GM12878 (cell line): ENCODE measurements at regions not wholly inside any gene's neighbourhood (a gene's known extent, or its start where the extent isn't known, plus 50 kb on each side); places are given as distances from the start of the nearest gene placed in this dataset.
"Not testable (repeated sequence)": the region's sequence is repeated elsewhere in the genome, so short reads cannot be mapped to it uniquely, and the experiment has no call there.

Source experiments
- ATAC-seq: fragments of 200-7000 bp; cut with Tn5 transposase; 3 replicates; pipeline ENCODE4 v1.9.1; 2020; ENCODE audit warnings: mild to moderate bottlenecking, moderate library complexity
- BruUV-seq: library from RNA; stranded (reverse); fragments of 400-500 nt; replicated peaks from 2 replicates; lab custom pipeline; 2021; lab: Mats Ljungman, UMichigan
- CTCF ChIA-PET: fragments of 300-600 bp; sonication (Branson Sonifier 250); formaldehyde crosslinking; extraction: SDS; loops from one replicate; lab custom pipeline; 2021; ENCODE audit warnings: inconsistent platforms; lab: Yijun Ruan, JAX
- POLR2A ChIA-PET: fragments of 350-600 bp; formaldehyde crosslinking; extraction: SDS; loops from one replicate; lab custom pipeline; 2021; ENCODE audit warnings: inconsistent platforms; lab: Charles Lee
- RAD21 ChIA-PET: fragments of 300-600 bp; sonication (Branson Sonifier 250); formaldehyde crosslinking; loops from one replicate; lab custom pipeline; 2023; ENCODE audit warnings: antibody characterized with exemption; ENCODE audit not compliant: unreplicated experiment; lab: Charles Lee
- SMC1A ChIA-PET: fragments of 300-600 bp; sonication (Branson Sonifier 250); formaldehyde crosslinking; loops from one replicate; lab custom pipeline; 2023; ENCODE audit not compliant: unreplicated experiment, uncharacterized antibody; lab: Charles Lee
- DNase-seq: peaks from one replicate; pipeline ENCODE4 v3.0.0-alpha.2; 2011; ENCODE audit warnings: low read depth, low spot score
- FAIRE-seq: peaks from 3 replicates; lab custom pipeline; 2011; peaks lifted over from hg19 to GRCh38; lab: Jason Lieb, UNC
- H2AFZ ChIP-seq: 2 replicates; pipeline ENCODE4 v1.6.0; 2011; ENCODE audit warnings: low read depth, low read length, control low read depth; ENCODE audit not compliant: control insufficient read depth
- H3K27ac ChIP-seq: 2 replicates; pipeline ENCODE4 v1.5.1; 2011; ENCODE audit warnings: control low read depth; ENCODE audit not compliant: control insufficient read depth, insufficient read depth
- H3K27me3 ChIP-seq, 2 experiments: replicated peaks in 1 of 2; 2 replicates each; pipeline versions ENCODE4 v1.6.0 to v1.6.1; 2011; ENCODE audit warnings: low read length in 1 of 2; ENCODE audit not compliant: control insufficient read depth in 2 of 2, insufficient read depth in 2 of 2
- H3K36me3 ChIP-seq, 2 experiments: 2 replicates each; pipeline ENCODE4 v1.5.1; 2011; ENCODE audit warnings: low read length in 1 of 2; ENCODE audit not compliant: control insufficient read depth in 2 of 2, insufficient read depth in 2 of 2
- H3K4me1 ChIP-seq: 2 replicates; pipeline ENCODE4 v1.6.1; 2011; ENCODE audit warnings: mild to moderate bottlenecking, low read length, moderate library complexity, mixed read lengths; ENCODE audit not compliant: control insufficient read depth, insufficient read depth
- H3K4me2 ChIP-seq: 2 replicates; pipeline ENCODE4 v1.6.0; 2011; ENCODE audit warnings: control low read depth; ENCODE audit not compliant: control insufficient read depth, insufficient read depth
- H3K4me3 ChIP-seq: fragments of 200-600 bp; sonication (generic); 2 replicates; pipeline ENCODE4 v1.5.1; 2016
- H3K79me2 ChIP-seq: 2 replicates; pipeline ENCODE4 v1.6.0; 2011; ENCODE audit warnings: low read length; ENCODE audit not compliant: control insufficient read depth, insufficient read depth
- H3K9ac ChIP-seq: 2 replicates; pipeline ENCODE4 v1.8.0; 2011; ENCODE audit warnings: low read length, control low read depth, mixed read lengths; ENCODE audit not compliant: control insufficient read depth, insufficient read depth
- H3K9me3 ChIP-seq: replicated peaks from 3 replicates; pipeline ENCODE4 v1.5.1; 2011; ENCODE audit warnings: mild to moderate bottlenecking, low read length; ENCODE audit not compliant: control insufficient read depth, insufficient read depth
- H4K20me1 ChIP-seq: 2 replicates; pipeline ENCODE4 v1.6.0; 2011; ENCODE audit not compliant: control insufficient read depth, insufficient read depth
- SUZ12 ChIP-seq: fragments of 200-600 bp; sonication (generic); IDR thresholded peaks from one replicate; pipeline ENCODE4 v1.6.1; 2018; ENCODE audit warnings: antibody characterized with exemption, mild to moderate bottlenecking; ENCODE audit not compliant: unreplicated experiment
- ZNF687 ChIP-seq: fragments of 450-650 bp; IDR thresholded peaks from 2 replicates; pipeline ENCODE4 v1.6.1; 2017; ENCODE audit warnings: mild to moderate bottlenecking, moderate library complexity
- WGBS: methylation state at CpG from one replicate; pipeline ENCODE4 v1.1.6; 2016; ENCODE audit warnings: low lambda C conversion rate; ENCODE audit not compliant: insufficient replicate concordance, insufficient coverage; ENCODE audit errors: missing lambda C conversion rate; 5-methylcytosine and 5-hydroxymethylcytosine counted together
- in situ Hi-C: fragments of 300-500 bp; cut with MboI; formaldehyde crosslinking; loops from 9 replicates; pipeline ENCODE4 v1.14.3; 2018; ENCODE audit warnings: mixed read lengths
- intact Hi-C: fragments of 100-400 bp; cut with micrococcal nuclease; formaldehyde crosslinking; loops from one replicate; pipeline ENCODE4 v1.14.2; 2022; ENCODE audit not compliant: unreplicated experiment

DNA sequence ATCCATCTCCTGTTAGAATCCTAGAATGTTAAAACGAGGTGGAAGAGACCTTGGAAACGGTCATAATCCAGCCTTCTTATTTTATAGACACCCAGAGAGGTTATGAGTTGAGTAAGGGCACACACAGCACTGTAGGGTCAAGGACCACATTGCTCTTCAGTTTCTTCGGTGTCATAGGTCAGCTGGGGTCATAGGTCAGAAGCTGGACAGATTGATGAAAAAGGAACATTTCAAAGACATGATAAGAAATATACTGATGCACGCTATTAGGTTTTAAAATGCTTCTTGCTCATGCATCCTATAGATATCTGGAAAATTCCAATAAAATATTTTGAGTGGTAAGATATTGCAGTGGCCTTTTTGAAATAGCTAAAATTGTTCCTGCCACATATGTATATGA lies 60.0 kb upstream of the BMS1 start:
- ChIA-PET SMC1A (no interaction called here), CTCF (interaction anchor here (1.4 kb wide), 1 partner anchor 22 kb away, joined by 3 read pairs; no protein-coding TSS in a partner anchor), POLR2A (no interaction called here), RAD21 (no interaction called here)
- no peak overlapping the region for H3K4me2 ChIP-seq
- no peaks in the 10 kb centered on the region for H3K27me3 ChIP-seq
- H2AFZ ChIP-seq: no peak overlapping the region
- no peaks in the 10 kb centered on the region for H3K9me3 ChIP-seq
- no peak overlapping the region for H3K4me3 ChIP-seq
- no peak for TF ChIP-seq SUZ12
- no peak for TF ChIP-seq ZNF687
- H3K36me3 ChIP-seq: no peaks in the 10 kb centered on the region
- DNase-seq (no peak), FAIRE-seq (no peak), ATAC-seq (no peak)
- in situ Hi-C loops (no loop called here), intact Hi-C loops (no loop called here)
- WGBS: 7% methylated on average over 4 of the region's 4 CpGs
- no peaks in the 10 kb centered on the region for H4K20me1 ChIP-seq
- no peaks in the 10 kb centered on the region for H3K79me2 ChIP-seq
- no peak overlapping the region for H3K9ac ChIP-seq
- H3K4me1 ChIP-seq: no peaks in the 10 kb centered on the region
- BruUV-seq: no TSS peak
- no peak overlapping the region for H3K27ac ChIP-seq

- intact Hi-C loops, H3K9me3 ChIP-seq, ATAC-seq, H3K4me3 ChIP-seq, FAIRE-seq, H4K20me1 ChIP-seq, H3K36me3 ChIP-seq, H3K27me3 ChIP-seq, H2AFZ ChIP-seq, DNase-seq, RAD21 ChIA-PET, POLR2A ChIA-PET, in situ Hi-C loops, H3K9ac ChIP-seq, H3K4me2 ChIP-seq, H3K4me1 ChIP-seq, SMC1A ChIA-PET, BruUV-seq, H3K27ac ChIP-seq, H3K79me2 ChIP-seq: not testable (repeated sequence)
- CTCF ChIA-PET: interaction anchor here (1.4 kb wide), 1 partner anchor 21 kb away, joined by 3 read pairs; no protein-coding TSS in a partner anchor
- 0% methylated on average over 3 of the region's 3 CpGs for WGBS
These were observed 59.0 kb upstream of the BMS1 start for GRCh38 chr10:42723549-42723948.

DNA sequence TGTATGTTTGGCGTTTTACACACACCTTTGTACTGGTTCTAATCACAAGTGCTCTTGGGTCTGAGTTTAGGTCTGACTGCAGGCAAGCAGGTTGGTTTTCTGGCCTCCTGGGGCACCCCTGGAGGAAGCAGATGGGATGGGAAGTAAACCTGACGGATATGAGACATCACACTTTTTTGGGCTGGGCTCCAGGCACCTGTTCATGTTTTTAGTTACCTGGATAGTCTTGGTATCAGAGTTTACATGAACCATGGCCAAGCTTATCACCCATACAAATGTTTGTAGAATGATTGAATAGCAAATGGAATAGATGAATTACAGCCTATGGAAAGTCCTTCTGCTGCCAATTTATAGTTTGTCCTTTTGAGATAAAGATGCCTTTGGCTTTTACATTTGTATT lies 57.9 kb upstream of the BMS1 start:
- RAD21 ChIA-PET, H3K9me3 ChIP-seq, SMC1A ChIA-PET, H3K79me2 ChIP-seq, DNase-seq, H3K4me3 ChIP-seq, ATAC-seq, CTCF ChIA-PET, in situ Hi-C loops, H3K4me2 ChIP-seq, H2AFZ ChIP-seq, H4K20me1 ChIP-seq, H3K36me3 ChIP-seq, H3K27ac ChIP-seq, BruUV-seq, intact Hi-C loops, POLR2A ChIA-PET, FAIRE-seq, H3K9ac ChIP-seq, H3K4me1 ChIP-seq, H3K27me3 ChIP-seq: not testable (repeated sequence)
- 0% methylated on average over 2 of the region's 2 CpGs for WGBS
